PC-9 (cell line): ENCODE measurements at regions not wholly inside any gene's neighbourhood (a gene's known extent, or its start where the extent isn't known, plus 50 kb on each side); places are given as distances from the start of the nearest gene placed in this dataset.

Source experiments
- CTCF ChIP-seq: fragments of 200-600 bp; sonication (generic); conservative IDR thresholded peaks from 2 replicates; pipeline ENCODE4 v1.6.1; 2017; ENCODE audit warnings: mixed run types, antibody characterized with exemption, mild to moderate bottlenecking, moderate library complexity
- EZH2 ChIP-seq: fragments of 200-600 bp; sonication (generic); IDR thresholded peaks from 2 replicates; pipeline ENCODE4 v1.8.0; 2017; ENCODE audit warnings: antibody characterized with exemption, low read depth

- TF ChIP-seq CTCF (no peak), EZH2 (no peak)
Observed at GRCh38 chr4:163768014-163768413, 273.5 kb downstream of the TMA16 start.
